Thymus (tissue), 11 donors: ENCODE measurements at regions not wholly inside any gene's neighbourhood (a gene's known extent, or its start where the extent isn't known, plus 50 kb on each side); places are given as distances from the start of the nearest gene placed in this dataset.
"Not testable (repeated sequence)": the region's sequence is repeated elsewhere in the genome, so short reads cannot be mapped to it uniquely, and the experiment has no call there.

Experiments
- DNase-seq, 9 donors: peaks; one replicate each; pipeline ENCODE4 v3.0.0-alpha.2; 2013; ENCODE audit warnings: low spot score in 9 of 9, low read depth in 6 of 9, missing footprints in 1 of 9
- H3K27ac ChIP-seq, 2 donors: one replicate each; pipeline ENCODE4 v1.5.1; 2013; ENCODE audit warnings: control low read depth in 1 of 2, low read depth in 1 of 2, low read length in 1 of 2, mild to moderate bottlenecking in 1 of 2, moderate library complexity in 1 of 2
- H3K27me3 ChIP-seq, 2 donors: one replicate each; pipeline ENCODE4 v1.5.1; 2013; ENCODE audit warnings: low read length in 1 of 2; ENCODE audit not compliant: control insufficient read depth in 2 of 2, insufficient read depth in 1 of 2
- H3K36me3 ChIP-seq, 2 donors: one replicate each; pipeline ENCODE4 v1.5.1; 2013; ENCODE audit warnings: low read length in 1 of 2, mild to moderate bottlenecking in 1 of 2, moderate library complexity in 1 of 2; ENCODE audit not compliant: control insufficient read depth in 2 of 2, insufficient read depth in 2 of 2
- H3K4me1 ChIP-seq, 2 donors: one replicate each; pipeline ENCODE4 v1.5.1; 2013; ENCODE audit warnings: low read length in 2 of 2; ENCODE audit not compliant: control insufficient read depth in 2 of 2, insufficient read depth in 2 of 2
- H3K4me3 ChIP-seq, 2 donors: one replicate each; pipeline ENCODE4 v1.5.1; 2013; ENCODE audit warnings: low read length in 2 of 2, control low read depth in 1 of 2, mild to moderate bottlenecking in 1 of 2
- H3K9me3 ChIP-seq, 2 donors: one replicate each; pipeline ENCODE4 v1.5.1; 2013; ENCODE audit warnings: low read length in 1 of 2, mild to moderate bottlenecking in 1 of 2; ENCODE audit not compliant: control insufficient read depth in 2 of 2, insufficient read depth in 1 of 2
- WGBS: extraction: QIAGEN DNeasy Blood & Tissue Kit; methylation state at CpG from one replicate; pipeline ENCODE4 v1.1.7; 2013; 5-methylcytosine and 5-hydroxymethylcytosine counted together
- donor health status: healthy.

GRCh38 chr6:119676961-119677360 lies 327.4 kb upstream of the MAN1A1 start:
- 98% methylated on average over 4 of the region's 4 CpGs for WGBS
- DNase-seq = no peak
- Histone ChIP-seq H3K4me1 (no peaks in the 10 kb centered on the region), H3K36me3 (no peaks in the 10 kb centered on the region), H3K27ac (no peak overlapping the region), H3K4me3 (no peak overlapping the region), H3K9me3 (no peaks in the 10 kb centered on the region), H3K27me3 (no peaks in the 10 kb centered on the region)

DNA sequence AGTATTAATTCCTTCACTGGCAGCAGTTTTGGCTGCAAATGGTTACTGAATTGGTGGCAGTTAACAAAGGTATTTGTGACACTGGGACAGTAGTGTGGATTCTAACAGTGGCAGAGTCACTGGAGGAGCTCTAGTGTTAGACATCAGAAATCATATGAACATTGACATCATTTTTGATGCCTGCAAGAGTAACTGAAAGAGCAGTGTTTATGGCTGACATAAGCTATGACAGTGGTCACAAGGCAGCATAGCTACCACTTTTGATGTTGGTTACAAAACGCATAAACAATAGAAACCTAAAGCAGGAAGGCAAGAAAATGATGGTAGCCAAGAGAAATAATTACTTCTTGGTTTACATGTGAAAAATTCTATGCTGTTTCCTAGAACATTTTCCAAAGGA lies 326.7 kb upstream of the MAN1A1 start:
- no peaks in the 10 kb centered on the region for H3K4me1 ChIP-seq
- no peak overlapping the region for H3K27ac ChIP-seq
- no peaks in the 10 kb centered on the region for H3K27me3 ChIP-seq
- 92% methylated on average over 1 of the region's 1 CpG for WGBS
- H3K36me3 ChIP-seq = no peaks in the 10 kb centered on the region
- H3K4me3 ChIP-seq = no peak overlapping the region
- H3K9me3 ChIP-seq = no peaks in the 10 kb centered on the region
- no peak for DNase-seq

DNA sequence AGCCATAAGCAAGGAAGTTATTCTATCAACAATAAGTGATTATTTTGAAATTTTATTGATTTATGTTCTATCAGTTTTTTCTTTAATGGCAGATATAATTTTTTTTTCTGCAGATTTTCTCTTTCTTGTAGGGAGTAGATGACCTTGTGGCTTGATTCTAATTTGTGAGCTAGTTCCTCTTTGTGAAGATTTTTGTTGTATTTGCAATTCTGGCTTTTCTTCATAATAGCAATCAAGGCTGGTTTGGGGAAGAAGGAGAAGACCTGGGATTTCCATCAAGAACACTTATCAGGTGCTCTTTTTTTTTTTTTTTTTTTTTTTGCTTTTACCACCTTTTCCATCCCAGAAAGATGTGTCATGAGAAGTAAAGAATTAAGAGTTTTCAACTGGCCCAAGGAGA lies 324.2 kb upstream of the MAN1A1 start:
- Histone ChIP-seq H3K27ac (no peak overlapping the region), H3K4me3 (no peak overlapping the region), H3K27me3 (no peaks in the 10 kb centered on the region), H3K36me3 (no peaks in the 10 kb centered on the region), H3K4me1 (no peaks in the 10 kb centered on the region), H3K9me3 (no peaks in the 10 kb centered on the region)
- DNase-seq = no peak

- WGBS = 97% methylated on average over 1 of the region's 1 CpG
- no peak for DNase-seq
- no peaks in the 10 kb centered on the region for H3K27me3 ChIP-seq
- no peaks in the 10 kb centered on the region for H3K36me3 ChIP-seq
- no peak overlapping the region for H3K27ac ChIP-seq
- H3K4me1 ChIP-seq = no peaks in the 10 kb centered on the region
- no peak overlapping the region for H3K4me3 ChIP-seq
- no peaks in the 10 kb centered on the region for H3K9me3 ChIP-seq
These were observed 323.2 kb upstream of the MAN1A1 start for GRCh38 chr6:119672725-119673124.

GRCh38 chr6:119671105-119671504 lies 321.5 kb upstream of the MAN1A1 start:
- WGBS = 97% methylated on average over 2 of the region's 2 CpGs
- no peaks in the 10 kb centered on the region for H3K4me1 ChIP-seq
- no peak for DNase-seq
- H3K4me3 ChIP-seq = no peak overlapping the region
- no peaks in the 10 kb centered on the region for H3K9me3 ChIP-seq
- H3K36me3 ChIP-seq = no peaks in the 10 kb centered on the region
- H3K27ac ChIP-seq = no peak overlapping the region
- H3K27me3 ChIP-seq = no peaks in the 10 kb centered on the region

GRCh38 chr6:119669221-119669620 lies 319.7 kb upstream of the MAN1A1 start:
- H3K27ac ChIP-seq = no peak overlapping the region
- no peaks in the 10 kb centered on the region for H3K4me1 ChIP-seq
- DNase-seq = no peak
- H3K27me3 ChIP-seq = no peaks in the 10 kb centered on the region
- no peaks in the 10 kb centered on the region for H3K36me3 ChIP-seq
- H3K9me3 ChIP-seq = peaks cover 0 to 3% of the 10 kb centered on the region in 2 donors
- no peak overlapping the region for H3K4me3 ChIP-seq

- 91% methylated on average over 10 of the region's 10 CpGs for WGBS
- not testable (repeated sequence) for DNase-seq
These were observed 315.9 kb upstream of the MAN1A1 start for GRCh38 chr6:119665432-119665831.

GRCh38 chr6:119661628-119662027 lies 312.1 kb upstream of the MAN1A1 start:
- DNase-seq = no peak
- H3K27ac ChIP-seq = no peak overlapping the region

More at GRCh38 chr6:119665432-119665831, 315.9 kb upstream of the MAN1A1 start:
- H3K36me3 ChIP-seq, H3K27me3 ChIP-seq, H3K9me3 ChIP-seq, H3K4me1 ChIP-seq, H3K27ac ChIP-seq, H3K4me3 ChIP-seq: not testable (repeated sequence)

GRCh38 chr6:119661078-119661477 lies 311.5 kb upstream of the MAN1A1 start:
- no peaks in the 10 kb centered on the region for H3K4me1 ChIP-seq
- 94% methylated on average over 4 of the region's 4 CpGs for WGBS
- no peaks in the 10 kb centered on the region for H3K27me3 ChIP-seq

More at GRCh38 chr6:119661628-119662027, 312.1 kb upstream of the MAN1A1 start:
- H3K4me1 ChIP-seq = no peaks in the 10 kb centered on the region
- no peaks in the 10 kb centered on the region for H3K36me3 ChIP-seq
- H3K4me3 ChIP-seq = no peak overlapping the region
- no peaks in the 10 kb centered on the region for H3K27me3 ChIP-seq
- peaks cover 0 to 3% of the 10 kb centered on the region in 2 donors for H3K9me3 ChIP-seq

GRCh38 chr6:119658917-119659316 lies 309.4 kb upstream of the MAN1A1 start:
- Histone ChIP-seq H3K9me3 (no peaks in the 10 kb centered on the region), H3K27me3 (no peaks in the 10 kb centered on the region), H3K27ac (no peak overlapping the region), H3K4me3 (no peak overlapping the region), H3K36me3 (no peaks in the 10 kb centered on the region), H3K4me1 (no peaks in the 10 kb centered on the region)
- no peak for DNase-seq

More at GRCh38 chr6:119661078-119661477, 311.5 kb upstream of the MAN1A1 start:
- Histone ChIP-seq H3K36me3 (no peaks in the 10 kb centered on the region), H3K4me3 (no peak overlapping the region), H3K27ac (no peak overlapping the region), H3K9me3 (peaks cover 0 to 3% of the 10 kb centered on the region in 2 donors)
- DNase-seq = no peak
